H1 (cell line): ENCODE measurements at regions not wholly inside any gene's neighbourhood (a gene's known extent, or its start where the extent isn't known, plus 50 kb on each side); places are given as distances from the start of the nearest gene placed in this dataset.

Experiments
- CTCF ChIA-PET: fragments of 300-600 bp; sonication (Branson Sonifier 250); formaldehyde crosslinking; loops from one replicate; lab custom pipeline; 2021; ENCODE audit not compliant: partially characterized antibody; lab: Charles Lee
- POLR2A ChIA-PET: fragments of 300-600 bp; sonication (Branson Sonifier 250); formaldehyde crosslinking; loops from one replicate; lab custom pipeline; 2021; ENCODE audit warnings: inconsistent platforms; ENCODE audit not compliant: partially characterized antibody; lab: Charles Lee
- DNase-seq, 2 experiments: peaks; one replicate each; pipeline versions ENCODE4 v3.0.0 to v3.0.0-alpha.2; 2010 to 2022; ENCODE audit warnings: low spot score in 2 of 2, low read depth in 1 of 2, mixed read lengths in 1 of 2
- FAIRE-seq: peaks from 2 replicates; lab custom pipeline; 2011; peaks lifted over from hg19 to GRCh38; lab: Jason Lieb, UNC
- H2AFZ ChIP-seq: 2 replicates; pipeline ENCODE4 v1.8.1; 2012; ENCODE audit warnings: low read length, inconsistent platforms
- H2AK5ac ChIP-seq: 2 replicates; pipeline ENCODE4 v1.6.1; 2013; ENCODE audit warnings: low read depth, low read length
- H2BK120ac ChIP-seq: replicated peaks from 2 replicates; pipeline ENCODE3; 2013; ENCODE audit warnings: low read depth, low read length, inconsistent platforms
- H2BK12ac ChIP-seq: 2 replicates; pipeline ENCODE4 v1.6.1; 2013; ENCODE audit warnings: low read depth, low read length
- H2BK15ac ChIP-seq: 2 replicates; pipeline ENCODE4 v1.6.1; 2013; ENCODE audit warnings: low read length
- H2BK20ac ChIP-seq: 2 replicates; pipeline ENCODE4 v1.6.1; 2013; ENCODE audit warnings: low read length
- H2BK5ac ChIP-seq: 2 replicates; pipeline ENCODE4 v1.6.1; 2013; ENCODE audit warnings: low read depth, low read length
- H3K14ac ChIP-seq: 2 replicates; pipeline ENCODE4 v1.6.1; 2013; ENCODE audit warnings: inconsistent platforms; ENCODE audit not compliant: insufficient read length
- H3K18ac ChIP-seq: 2 replicates; pipeline ENCODE4 v1.6.1; 2013; ENCODE audit warnings: low read length; ENCODE audit errors: extremely low read depth
- H3K23ac ChIP-seq: 2 replicates; pipeline ENCODE4 v1.6.1; 2013; ENCODE audit warnings: inconsistent platforms; ENCODE audit not compliant: insufficient read length
- H3K23me2 ChIP-seq: 2 replicates; pipeline ENCODE4 v1.6.1; 2013; ENCODE audit warnings: low read depth, low read length
- H3K27ac ChIP-seq: 2 replicates; pipeline ENCODE4 v1.6.1; 2011; ENCODE audit warnings: low read depth, low read length, inconsistent platforms
- H3K27me3 ChIP-seq, 4 experiments: replicated peaks in 1 of 4; 1 replicate in 1 of 4; 2 replicates in 3 of 4; pipeline versions ENCODE4 v1.6.1 to v1.8.1; 2011 to 2013; ENCODE audit warnings: low read length in 3 of 4, mild to moderate bottlenecking in 3 of 4, inconsistent platforms in 2 of 4, mixed read lengths in 2 of 4, moderate library complexity in 1 of 4; ENCODE audit not compliant: control insufficient read depth in 3 of 4, insufficient read depth in 3 of 4; ENCODE audit errors: extremely low read depth in 1 of 4
- H3K36me3 ChIP-seq, 4 experiments: 2 replicates each; pipeline versions ENCODE4 v1.6.1 to v1.8.1; 2011 to 2013; ENCODE audit warnings: mild to moderate bottlenecking in 4 of 4, low read length in 3 of 4, moderate library complexity in 2 of 4, control low read depth in 1 of 4, inconsistent platforms in 1 of 4; ENCODE audit not compliant: insufficient read depth in 4 of 4, control insufficient read depth in 2 of 4
- H3K4ac ChIP-seq: replicated peaks from 2 replicates; pipeline ENCODE3; 2013; ENCODE audit warnings: low read length, low read depth, mixed read lengths, inconsistent platforms; ENCODE audit not compliant: insufficient read length
- H3K4me1 ChIP-seq, 4 experiments: replicated peaks in 1 of 4; 1 replicate in 1 of 4; 2 replicates in 3 of 4; pipeline versions ENCODE4 v1.6.1 to v1.8.1; 2011 to 2013; ENCODE audit warnings: low read length in 3 of 4, inconsistent platforms in 2 of 4, mixed read lengths in 1 of 4; ENCODE audit not compliant: insufficient read depth in 4 of 4, control insufficient read depth in 3 of 4
- H3K4me2 ChIP-seq, 2 experiments: 2 replicates each; pipeline versions ENCODE4 v1.6.1 to v1.8.1; 2011 to 2013; ENCODE audit warnings: low read depth in 2 of 2, low read length in 2 of 2, control low read depth in 1 of 2, inconsistent platforms in 1 of 2, mild to moderate bottlenecking in 1 of 2; ENCODE audit not compliant: insufficient read depth in 1 of 2
- H3K4me3 ChIP-seq, 4 experiments: fragments of 200-600, 300-600 bp in 1 of 4; sonication (generic), shearing (Covaris generic), sonication (Bioruptor Twin) in 1 of 4; 2 replicates each; pipeline versions ENCODE4 v1.5.1 to v1.8.1; 2011 to 2016; ENCODE audit warnings: low read length in 4 of 4, low read depth in 3 of 4, control low read depth in 2 of 4, inconsistent platforms in 2 of 4, mild to moderate bottlenecking in 2 of 4, mixed read lengths in 1 of 4, moderate library complexity in 1 of 4; ENCODE audit not compliant: insufficient read depth in 2 of 4; ENCODE audit errors: extremely low read depth in 1 of 4
- H3K56ac ChIP-seq: replicated peaks from 2 replicates; pipeline ENCODE3; 2013; ENCODE audit warnings: low read depth, mild to moderate bottlenecking, mixed read lengths, low read length, inconsistent platforms; ENCODE audit not compliant: insufficient read length
- H3K79me1 ChIP-seq: 2 replicates; pipeline ENCODE4 v1.6.1; 2013; ENCODE audit warnings: low read depth, low read length, control low read depth
- H3K79me2 ChIP-seq, 2 experiments: 2 replicates each; pipeline versions ENCODE4 v1.6.1 to v1.8.1; 2012 to 2013; ENCODE audit warnings: low read length in 2 of 2, mild to moderate bottlenecking in 2 of 2, inconsistent platforms in 1 of 2; ENCODE audit not compliant: insufficient read depth in 2 of 2, control insufficient read depth in 1 of 2
- H3K9ac ChIP-seq, 4 experiments: replicated peaks in 1 of 4; 1 replicate in 1 of 4; 2 replicates in 3 of 4; pipeline versions ENCODE4 v1.6.1 to v1.8.1; 2011 to 2013; ENCODE audit warnings: low read depth in 3 of 4, low read length in 3 of 4, control low read depth in 2 of 4, mild to moderate bottlenecking in 2 of 4, moderate library complexity in 2 of 4, inconsistent platforms in 1 of 4; ENCODE audit errors: extremely low read depth in 1 of 4
- H3K9me3 ChIP-seq, 2 experiments: 2 replicates each; pipeline versions ENCODE4 v1.6.1 to v1.8.1; 2012 to 2013; ENCODE audit warnings: mild to moderate bottlenecking in 2 of 2, moderate library complexity in 2 of 2, control low read depth in 1 of 2, inconsistent platforms in 1 of 2, low read depth in 1 of 2, low read length in 1 of 2, mixed read lengths in 1 of 2; ENCODE audit not compliant: insufficient read depth in 2 of 2
- H4K20me1 ChIP-seq, 2 experiments: replicated peaks in 1 of 2; 2 replicates each; pipeline versions ENCODE3 to v1.8.1; 2011 to 2013; ENCODE audit warnings: inconsistent platforms in 2 of 2, low read length in 2 of 2, mild to moderate bottlenecking in 1 of 2; ENCODE audit not compliant: insufficient read depth in 2 of 2, control insufficient read depth in 1 of 2
- H4K5ac ChIP-seq: 2 replicates; pipeline ENCODE4 v1.6.1; 2013; ENCODE audit warnings: low read length, low read depth, mixed read lengths, inconsistent platforms; ENCODE audit not compliant: insufficient read length
- H4K8ac ChIP-seq: 2 replicates; pipeline ENCODE4 v1.8.0; 2013; ENCODE audit warnings: mild to moderate bottlenecking, moderate library complexity, low read length, inconsistent platforms; ENCODE audit not compliant: insufficient read depth; ENCODE audit errors: extremely low read depth
- H4K91ac ChIP-seq: replicated peaks from 2 replicates; pipeline ENCODE3; 2013; ENCODE audit warnings: low read length, mixed read lengths, inconsistent platforms; ENCODE audit not compliant: insufficient read length
- FOSL1 ChIP-seq: IDR thresholded peaks from 2 replicates; pipeline ENCODE4 v1.6.1; 2011; ENCODE audit warnings: mild to moderate bottlenecking, low read depth, low read length, moderate library complexity; ENCODE audit not compliant: insufficient read depth
- JUND ChIP-seq: IDR thresholded peaks from 2 replicates; pipeline ENCODE4 v1.6.1; 2011; ENCODE audit warnings: mild to moderate bottlenecking, improper control_type of control experiment, low read length
- POLR2AphosphoS5 ChIP-seq: IDR thresholded peaks from 2 replicates; pipeline ENCODE4 v1.6.1; 2011; ENCODE audit warnings: low read depth, low read length
- POU5F1 ChIP-seq: IDR thresholded peaks from 2 replicates; pipeline ENCODE4 v1.6.1; 2011; ENCODE audit warnings: low read depth, mild to moderate bottlenecking, low read length, moderate library complexity
- RAD21 ChIP-seq, 2 experiments: IDR thresholded peaks in 1 of 2; conservative IDR thresholded peaks in 1 of 2; 2 replicates each; pipeline ENCODE4 v1.6.1; 2011; ENCODE audit warnings: low read depth in 2 of 2, low read length in 2 of 2, improper control_type of control experiment in 1 of 2, inconsistent platforms in 1 of 2, mild to moderate bottlenecking in 1 of 2, moderate library complexity in 1 of 2
- RFX5 ChIP-seq: IDR thresholded peaks from 2 replicates; pipeline ENCODE4 v1.6.1; 2011; ENCODE audit warnings: low read depth, low read length, improper control_type of control experiment, borderline replicate concordance
- TBP ChIP-seq: IDR thresholded peaks from 2 replicates; pipeline ENCODE4 v1.6.1; 2011; ENCODE audit warnings: low read depth, low read length, improper control_type of control experiment
- WGBS, 2 experiments: shearing (Covaris generic) in 1 of 2; methylation state at CpG; one replicate each; pipeline versions ENCODE4 v1.1.6 to v1.1.7; 2013 to 2015; ENCODE audit warnings: low lambda C conversion rate in 2 of 2, mixed read lengths in 2 of 2, inconsistent platforms in 1 of 2, low coverage in 1 of 2, missing lambda C conversion rate in 1 of 2; ENCODE audit not compliant: insufficient replicate concordance in 2 of 2, insufficient coverage in 1 of 2, insufficient read length in 1 of 2; ENCODE audit errors: extremely low coverage in 1 of 2, missing lambda C conversion rate in 1 of 2; 5-methylcytosine and 5-hydroxymethylcytosine counted together

- H2BK20ac ChIP-seq, result no peak overlapping the region
- H3K4ac ChIP-seq, result no peak overlapping the region
- H2AK5ac ChIP-seq, result no peak overlapping the region
- no peak overlapping the region for H2BK120ac ChIP-seq
- DNase-seq (no peak), FAIRE-seq (no peak)
- H3K23me2 ChIP-seq, result no peaks in the 10 kb centered on the region
- H3K4me3 ChIP-seq, result no peak overlapping the region
- no peak overlapping the region for H2BK5ac ChIP-seq
- no peak overlapping the region for H3K4me2 ChIP-seq
- 100% methylated on average over 1 of the region's 1 CpG; no CpG with 5 or more reads in 1 of the 2 experiments for WGBS, 2 experiments
- no peaks in the 10 kb centered on the region for H3K4me1 ChIP-seq
- no peak overlapping the region for H3K14ac ChIP-seq
- ChIA-PET CTCF (no interaction called here), POLR2A (interaction anchor here (0.6 kb wide), 1 partner anchor 314 kb away, joined by 3 read pairs; no protein-coding TSS in a partner anchor)
- no peak overlapping the region for H2BK12ac ChIP-seq
- no peak overlapping the region for H3K27ac ChIP-seq
- H3K79me1 ChIP-seq, result no peaks in the 10 kb centered on the region
- no peak overlapping the region for H3K9ac ChIP-seq
- no peak overlapping the region for H3K23ac ChIP-seq
- H2BK15ac ChIP-seq, result no peak overlapping the region
- H3K36me3 ChIP-seq, result no peaks in the 10 kb centered on the region
- no peak overlapping the region for H2AFZ ChIP-seq
- H3K27me3 ChIP-seq, result no peaks in the 10 kb centered on the region
- H3K56ac ChIP-seq, result no peak overlapping the region
- no peaks in the 10 kb centered on the region for H4K20me1 ChIP-seq
- H3K9me3 ChIP-seq, result no peaks in the 10 kb centered on the region; a peak in 1 of 4 replicates
- no peak overlapping the region for H4K5ac ChIP-seq
- TF ChIP-seq RFX5 (no peak), FOSL1 (no peak), RAD21 (IDR thresholded peaks at IDR 0.05 in 1 of 2, conservative IDR thresholded peaks at IDR 0.05 in 1 of 2; ENCODE audit: low read depth in 2 of 2, low read length in 2 of 2) (no peak), POU5F1 (no peak), TBP (no peak), POLR2AphosphoS5 (no peak), JUND (no peak)
- no peaks in the 10 kb centered on the region for H3K79me2 ChIP-seq
- H4K91ac ChIP-seq, result no peak overlapping the region
- H4K8ac ChIP-seq, result no peak overlapping the region
- no peak overlapping the region for H3K18ac ChIP-seq
Observed at GRCh38 chr3:78086150-78086549, 1046.3 kb downstream of the ROBO2 start.
